KMS-11 (cell line): ENCODE measurements at regions not wholly inside any gene's neighbourhood (a gene's known extent, or its start where the extent isn't known, plus 50 kb on each side); places are given as distances from the start of the nearest gene placed in this dataset.

Experiments
- H2AFZ ChIP-seq: fragments of 200-600 bp; sonication (generic); 2 replicates; pipeline ENCODE4 v1.6.1; 2016; ENCODE audit warnings: antibody characterized with exemption, mixed run types, low read depth
- H3K27ac ChIP-seq: fragments of 200-600 bp; sonication (generic); 2 replicates; pipeline ENCODE4 v1.6.1; 2016; ENCODE audit warnings: mild to moderate bottlenecking, mixed run types
- H3K27me3 ChIP-seq: fragments of 200-600 bp; sonication (generic); 2 replicates; pipeline ENCODE4 v1.6.1; 2017; ENCODE audit warnings: mild to moderate bottlenecking, low read depth, mixed run types, moderate library complexity; ENCODE audit not compliant: insufficient read depth
- H3K36me3 ChIP-seq: fragments of 200-600 bp; sonication (generic); 2 replicates; pipeline ENCODE4 v1.6.1; 2017; ENCODE audit warnings: mild to moderate bottlenecking, mixed run types; ENCODE audit not compliant: insufficient read depth
- H3K4me1 ChIP-seq: fragments of 200-600 bp; sonication (generic); 2 replicates; pipeline ENCODE4 v1.6.1; 2016; ENCODE audit warnings: mild to moderate bottlenecking, low read depth, mixed run types; ENCODE audit not compliant: poor library complexity, severe bottlenecking
- H3K4me2 ChIP-seq: fragments of 200-600 bp; sonication (generic); 2 replicates; pipeline ENCODE4 v1.7.0; 2016; ENCODE audit warnings: mild to moderate bottlenecking, mixed run types
- H3K4me3 ChIP-seq: fragments of 200-600 bp; sonication (generic); IDR thresholded peaks from 2 replicates; pipeline ENCODE4 v1.6.1; 2017; ENCODE audit warnings: low read depth, low read length, mixed read lengths; ENCODE audit not compliant: insufficient read depth
- H3K79me2 ChIP-seq: fragments of 200-600 bp; sonication (generic); 2 replicates; pipeline ENCODE4 v1.6.1; 2016; ENCODE audit warnings: low read depth, mixed run types; ENCODE audit not compliant: insufficient read depth
- H3K9ac ChIP-seq: fragments of 200-600 bp; sonication (generic); 2 replicates; pipeline ENCODE4 v1.6.1; 2016; ENCODE audit warnings: mild to moderate bottlenecking, mixed run types
- H4K20me1 ChIP-seq: fragments of 200-600 bp; sonication (generic); 2 replicates; pipeline ENCODE4 v1.6.1; 2016; ENCODE audit warnings: mild to moderate bottlenecking, mixed run types; ENCODE audit not compliant: insufficient read depth
- TF ChIP-seq, protein P1 (sequence below): fragments of 200-600 bp; sonication (generic); conservative IDR thresholded peaks from 2 replicates; pipeline ENCODE4 v1.6.1; 2017; ENCODE audit warnings: low read depth, mild to moderate bottlenecking, antibody characterized with exemption, low read length, moderate library complexity, mixed read lengths

DNA sequence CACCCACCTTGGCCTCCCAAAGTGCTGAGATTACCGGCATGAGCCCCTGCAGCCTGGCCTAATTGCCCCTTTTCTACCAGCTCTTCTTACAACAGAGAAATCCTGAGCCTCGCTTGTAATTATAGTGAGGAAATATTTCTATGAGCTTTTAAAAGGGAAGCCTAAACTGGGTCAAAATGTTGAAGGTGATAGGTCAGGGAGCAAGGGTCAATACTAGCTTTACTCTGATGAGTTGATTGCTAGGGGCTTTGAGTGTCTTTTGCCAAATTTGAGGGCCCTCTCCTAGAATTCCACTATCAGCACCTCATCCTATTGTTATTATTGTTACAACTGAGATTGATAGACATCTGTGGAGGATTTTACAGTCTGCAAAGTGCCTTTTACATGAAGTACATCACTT lies 62.4 kb upstream of the PIAS1 start:
- TF ChIP-seq, protein P1, sequence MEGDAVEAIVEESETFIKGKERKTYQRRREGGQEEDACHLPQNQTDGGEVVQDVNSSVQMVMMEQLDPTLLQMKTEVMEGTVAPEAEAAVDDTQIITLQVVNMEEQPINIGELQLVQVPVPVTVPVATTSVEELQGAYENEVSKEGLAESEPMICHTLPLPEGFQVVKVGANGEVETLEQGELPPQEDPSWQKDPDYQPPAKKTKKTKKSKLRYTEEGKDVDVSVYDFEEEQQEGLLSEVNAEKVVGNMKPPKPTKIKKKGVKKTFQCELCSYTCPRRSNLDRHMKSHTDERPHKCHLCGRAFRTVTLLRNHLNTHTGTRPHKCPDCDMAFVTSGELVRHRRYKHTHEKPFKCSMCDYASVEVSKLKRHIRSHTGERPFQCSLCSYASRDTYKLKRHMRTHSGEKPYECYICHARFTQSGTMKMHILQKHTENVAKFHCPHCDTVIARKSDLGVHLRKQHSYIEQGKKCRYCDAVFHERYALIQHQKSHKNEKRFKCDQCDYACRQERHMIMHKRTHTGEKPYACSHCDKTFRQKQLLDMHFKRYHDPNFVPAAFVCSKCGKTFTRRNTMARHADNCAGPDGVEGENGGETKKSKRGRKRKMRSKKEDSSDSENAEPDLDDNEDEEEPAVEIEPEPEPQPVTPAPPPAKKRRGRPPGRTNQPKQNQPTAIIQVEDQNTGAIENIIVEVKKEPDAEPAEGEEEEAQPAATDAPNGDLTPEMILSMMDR: no peak
- Histone ChIP-seq H2AFZ (no peak overlapping the region), H3K36me3 (no peaks in the 10 kb centered on the region), H3K9ac (no peak overlapping the region), H3K27ac (no peak overlapping the region), H3K27me3 (no peaks in the 10 kb centered on the region), H3K4me1 (no peaks in the 10 kb centered on the region), H3K79me2 (no peaks in the 10 kb centered on the region), H3K4me2 (no peak overlapping the region), H4K20me1 (no peaks in the 10 kb centered on the region), H3K4me3 (no peak overlapping the region)

GRCh38 chr15:67992411-67992810 lies 61.7 kb upstream of the PIAS1 start:
- Histone ChIP-seq H3K9ac (no peak overlapping the region), H3K27ac (no peak overlapping the region), H3K4me2 (no peak overlapping the region), H3K4me3 (no peak overlapping the region), H4K20me1 (no peaks in the 10 kb centered on the region), H3K36me3 (no peaks in the 10 kb centered on the region), H3K79me2 (no peaks in the 10 kb centered on the region), H2AFZ (no peak overlapping the region), H3K27me3 (no peaks in the 10 kb centered on the region), H3K4me1 (no peaks in the 10 kb centered on the region)
- TF ChIP-seq, protein P1: no peak

- Histone ChIP-seq H3K4me3 (no peak overlapping the region), H4K20me1 (no peaks in the 10 kb centered on the region), H3K79me2 (no peaks in the 10 kb centered on the region), H3K27ac (no peak overlapping the region), H3K4me2 (no peak overlapping the region), H3K4me1 (no peaks in the 10 kb centered on the region), H3K9ac (no peak overlapping the region), H3K36me3 (no peaks in the 10 kb centered on the region), H3K27me3 (no peaks in the 10 kb centered on the region), H2AFZ (no peak overlapping the region)
- TF ChIP-seq, protein P1: no peak
These were observed 61.3 kb upstream of the PIAS1 start for GRCh38 chr15:67992834-67993233.

DNA sequence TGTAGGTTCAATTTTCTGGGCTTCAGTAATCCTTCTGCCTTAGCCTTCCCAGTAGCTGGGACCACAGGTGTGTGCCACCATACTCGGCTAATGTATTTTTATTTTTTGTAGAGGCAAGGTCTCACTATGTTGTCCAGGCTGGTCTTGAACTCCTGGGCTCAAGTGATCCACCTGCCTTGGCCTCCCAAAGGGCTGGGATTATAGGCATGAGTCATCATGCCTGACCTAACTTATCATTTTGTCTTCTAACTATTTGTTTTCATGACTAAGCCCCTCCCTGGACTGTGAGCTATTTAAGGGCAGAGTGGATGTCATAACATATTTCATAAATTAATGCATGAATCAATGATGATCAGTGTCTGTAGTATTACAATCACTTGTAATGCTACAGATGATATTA lies 56.1 kb upstream of the PIAS1 start:
- Histone ChIP-seq H3K27me3 (no peaks in the 10 kb centered on the region), H3K4me1 (no peaks in the 10 kb centered on the region), H3K27ac (no peak overlapping the region), H3K4me3 (no peak overlapping the region), H4K20me1 (no peaks in the 10 kb centered on the region), H3K36me3 (no peaks in the 10 kb centered on the region), H3K79me2 (no peaks in the 10 kb centered on the region), H2AFZ (no peak overlapping the region), H3K9ac (no peak overlapping the region), H3K4me2 (no peak overlapping the region)
- TF ChIP-seq, protein P1: no peak
